Progenitor cell of endocrine pancreas (in vitro differentiated cells): ENCODE measurements at regions not wholly inside any gene's neighbourhood (a gene's known extent, or its start where the extent isn't known, plus 50 kb on each side); places are given as distances from the start of the nearest gene placed in this dataset.

Experiments used
- DNase-seq: peaks from one replicate; pipeline ENCODE4 v3.0.0; 2021; ENCODE audit warnings: low spot score; ENCODE audit not compliant: unreplicated experiment
- H3K27ac Mint-ChIP-seq: 2 replicates; pipeline ENCODE4 v1.8.0; 2021; ENCODE audit warnings: mild to moderate bottlenecking, moderate library complexity, mixed read lengths
- H3K27me3 Mint-ChIP-seq: 2 replicates; pipeline ENCODE4 v1.8.0; 2021; ENCODE audit warnings: mixed read lengths
- H3K36me3 Mint-ChIP-seq: 2 replicates; pipeline ENCODE4 v1.8.0; 2022; ENCODE audit warnings: mixed read lengths; ENCODE audit not compliant: insufficient read depth
- H3K4me1 Mint-ChIP-seq: 2 replicates; pipeline ENCODE4 v1.8.0; 2021; ENCODE audit warnings: low read depth, mixed read lengths
- H3K4me3 Mint-ChIP-seq: 2 replicates; pipeline ENCODE4 v1.8.0; 2021; ENCODE audit warnings: low read depth, mild to moderate bottlenecking, moderate library complexity, mixed read lengths
- H3K9me3 Mint-ChIP-seq: 2 replicates; pipeline ENCODE4 v1.8.0; 2021; ENCODE audit warnings: low read depth, mixed read lengths
- TF ChIP-seq, protein P1 (sequence below): fragments of 200-600 bp; sonication (generic); IDR thresholded peaks from one replicate; pipeline ENCODE4 v1.5.0; 2021; ENCODE audit warnings: antibody characterized with exemption, mild to moderate bottlenecking; ENCODE audit not compliant: unreplicated experiment

DNA sequence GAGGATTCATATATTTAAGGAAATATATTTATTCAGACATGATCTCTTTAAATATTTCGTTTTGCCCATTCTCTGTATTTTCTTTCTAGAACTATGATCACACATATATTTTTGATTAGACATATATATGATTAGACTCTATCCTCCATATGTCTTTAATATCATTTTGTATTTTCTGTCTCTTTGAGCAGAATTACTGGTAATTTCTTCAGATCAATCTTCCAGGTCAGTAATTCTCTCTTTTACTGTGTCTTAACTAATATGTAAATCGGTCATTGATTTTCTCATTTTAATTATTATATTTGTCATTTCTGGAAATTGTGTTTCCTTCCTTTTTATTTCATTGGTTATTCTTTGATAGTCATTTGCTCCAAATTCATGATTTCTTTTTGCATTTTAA is 586.2 kb downstream of the NR2F2 start:
- TF ChIP-seq, protein P1, sequence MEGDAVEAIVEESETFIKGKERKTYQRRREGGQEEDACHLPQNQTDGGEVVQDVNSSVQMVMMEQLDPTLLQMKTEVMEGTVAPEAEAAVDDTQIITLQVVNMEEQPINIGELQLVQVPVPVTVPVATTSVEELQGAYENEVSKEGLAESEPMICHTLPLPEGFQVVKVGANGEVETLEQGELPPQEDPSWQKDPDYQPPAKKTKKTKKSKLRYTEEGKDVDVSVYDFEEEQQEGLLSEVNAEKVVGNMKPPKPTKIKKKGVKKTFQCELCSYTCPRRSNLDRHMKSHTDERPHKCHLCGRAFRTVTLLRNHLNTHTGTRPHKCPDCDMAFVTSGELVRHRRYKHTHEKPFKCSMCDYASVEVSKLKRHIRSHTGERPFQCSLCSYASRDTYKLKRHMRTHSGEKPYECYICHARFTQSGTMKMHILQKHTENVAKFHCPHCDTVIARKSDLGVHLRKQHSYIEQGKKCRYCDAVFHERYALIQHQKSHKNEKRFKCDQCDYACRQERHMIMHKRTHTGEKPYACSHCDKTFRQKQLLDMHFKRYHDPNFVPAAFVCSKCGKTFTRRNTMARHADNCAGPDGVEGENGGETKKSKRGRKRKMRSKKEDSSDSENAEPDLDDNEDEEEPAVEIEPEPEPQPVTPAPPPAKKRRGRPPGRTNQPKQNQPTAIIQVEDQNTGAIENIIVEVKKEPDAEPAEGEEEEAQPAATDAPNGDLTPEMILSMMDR, result no peak
- DNase-seq, result no peak
- no peak overlapping the region for H3K27ac Mint-ChIP-seq
- peaks cover 27% of the 10 kb centered on the region for H3K9me3 Mint-ChIP-seq
- no peaks in the 10 kb centered on the region for H3K27me3 Mint-ChIP-seq
- no peak overlapping the region for H3K4me3 Mint-ChIP-seq
- H3K4me1 Mint-ChIP-seq, result no peaks in the 10 kb centered on the region
- peaks cover 8% of the 10 kb centered on the region for H3K36me3 Mint-ChIP-seq

DNA sequence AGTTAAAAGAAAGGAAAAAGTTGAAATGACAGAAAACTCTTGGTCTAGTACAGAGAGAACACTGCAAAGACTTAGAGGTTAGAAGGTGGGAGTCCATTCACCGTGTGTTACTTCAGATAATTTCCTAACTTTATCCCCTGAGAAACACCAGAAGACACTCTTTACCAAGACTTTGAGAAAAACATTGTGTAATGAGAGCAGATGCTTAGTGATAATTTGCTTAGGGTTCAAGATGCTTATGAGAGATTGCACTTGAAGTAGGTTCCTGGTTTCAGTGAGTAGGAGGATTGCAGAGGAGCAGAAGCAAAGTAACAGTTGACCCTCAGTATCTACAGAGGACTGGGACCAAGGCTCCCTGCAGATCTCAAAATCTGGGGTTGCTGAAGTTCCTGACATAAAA is 594.1 kb downstream of the NR2F2 start:
- peaks cover 7% of the 10 kb centered on the region for H3K27me3 Mint-ChIP-seq
- H3K27ac Mint-ChIP-seq, result no peak overlapping the region
- DNase-seq, result no peak
- H3K4me3 Mint-ChIP-seq, result no peak overlapping the region
- no peaks in the 10 kb centered on the region for H3K36me3 Mint-ChIP-seq
- TF ChIP-seq, protein P1, result no peak
- peaks cover 5% of the 10 kb centered on the region for H3K9me3 Mint-ChIP-seq
- no peaks in the 10 kb centered on the region for H3K4me1 Mint-ChIP-seq

DNA sequence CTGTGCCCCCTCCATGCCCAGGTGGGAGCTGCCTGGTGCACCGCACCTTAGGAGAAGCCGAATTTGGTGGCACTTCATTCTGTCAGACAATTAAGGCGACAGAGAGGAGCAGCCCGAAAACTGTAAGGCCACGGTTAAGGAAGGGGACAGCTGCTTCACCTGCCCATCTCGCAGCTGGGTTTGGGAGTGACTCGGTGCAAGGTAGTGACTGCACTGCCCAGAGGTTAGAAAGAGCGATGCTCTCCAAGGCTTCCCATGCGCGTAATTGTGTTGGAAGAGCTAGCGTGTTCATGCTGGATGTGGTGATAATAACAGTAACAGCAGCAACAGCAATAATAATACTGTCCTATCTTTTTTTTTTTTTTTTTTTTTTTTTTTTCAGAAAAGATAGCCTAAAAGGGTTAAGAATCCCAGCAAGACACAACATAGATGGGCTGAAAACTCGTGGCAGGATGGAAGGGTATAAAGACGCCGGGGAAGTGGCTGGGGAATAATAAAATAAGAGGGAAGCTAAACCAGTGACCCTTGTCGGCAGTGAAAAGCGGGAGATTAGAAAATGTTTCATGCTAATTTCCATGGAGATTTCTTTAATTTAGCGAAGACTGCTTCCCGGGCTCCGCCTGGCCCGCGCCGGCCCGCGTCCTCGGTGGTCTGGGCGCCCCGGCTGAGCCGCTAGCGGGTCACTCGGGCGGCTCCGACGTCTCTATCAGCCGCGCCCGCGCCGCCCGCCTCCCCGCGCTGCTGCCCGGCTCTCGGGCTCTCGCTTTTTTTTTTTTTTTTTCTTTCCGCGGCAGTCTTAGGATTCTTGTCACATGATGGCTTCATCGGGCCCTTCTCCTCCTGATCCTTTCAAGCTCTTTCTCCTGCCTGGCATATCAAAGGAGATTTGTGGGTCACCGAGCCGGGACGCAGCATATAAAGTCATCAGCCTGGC is 617.1 kb downstream of the NR2F2 start:
- DNase-seq, result no peak
- Mint-ChIP-seq H3K27me3 (peaks cover 72% of the 10 kb centered on the region), H3K27ac (no peak overlapping the region), H3K4me3 (peak overlapping the region; percentile 60), H3K9me3 (no peaks in the 10 kb centered on the region), H3K4me1 (peaks cover 1% of the 10 kb centered on the region), H3K36me3 (no peaks in the 10 kb centered on the region)
- TF ChIP-seq, protein P1, result no peak

GRCh38 chr15:96948981-96949380 is 618.5 kb downstream of the NR2F2 start:
- TF ChIP-seq, protein P1, result no peak
- no peak for DNase-seq
- no peak overlapping the region for H3K27ac Mint-ChIP-seq
- H3K4me1 Mint-ChIP-seq, result peaks cover 1% of the 10 kb centered on the region
- no peak overlapping the region for H3K4me3 Mint-ChIP-seq
- H3K36me3 Mint-ChIP-seq, result no peaks in the 10 kb centered on the region
- H3K27me3 Mint-ChIP-seq, result peaks cover 78% of the 10 kb centered on the region
- H3K9me3 Mint-ChIP-seq, result no peaks in the 10 kb centered on the region

GRCh38 chr15:96958721-96959120 is 628.2 kb downstream of the NR2F2 start:
- H3K4me1 Mint-ChIP-seq, result no peaks in the 10 kb centered on the region
- H3K36me3 Mint-ChIP-seq, result no peaks in the 10 kb centered on the region
- H3K9me3 Mint-ChIP-seq, result no peaks in the 10 kb centered on the region
- TF ChIP-seq, protein P1, result no peak
- H3K27ac Mint-ChIP-seq, result no peak overlapping the region
- no peak for DNase-seq
- H3K4me3 Mint-ChIP-seq, result no peak overlapping the region
- peaks cover 19% of the 10 kb centered on the region for H3K27me3 Mint-ChIP-seq
